Right lobe of liver (tissue), 4 donors: ENCODE measurements at regions not wholly inside any gene's neighbourhood (a gene's known extent, or its start where the extent isn't known, plus 50 kb on each side); places are given as distances from the start of the nearest gene placed in this dataset.

Experiments used
- CTCF ChIP-seq, 4 donors: fragments of 200-600 bp in 3 of 4; fragments of 450-650 bp in 1 of 4; IDR thresholded peaks; one replicate each; pipeline versions ENCODE4 v1.5.1 to v1.8.0; 2016 to 2022; ENCODE audit warnings: antibody characterized with exemption in 4 of 4, mild to moderate bottlenecking in 2 of 4
- POLR2A ChIP-seq: fragments of 450-650 bp; IDR thresholded peaks from one replicate; pipeline ENCODE4 v1.6.1; 2017; ENCODE audit warnings: antibody characterized with exemption, mild to moderate bottlenecking
- donor health status: DM: no; HTN: no; CAD: no.
- donor health status: DM: no; HTN: no; CAD: no.
- donor health status: DM: no; HTN: yes; CAD: no.

GRCh38 chr15:46137443-46137842 is 502.6 kb downstream of the SQOR start:
- TF ChIP-seq CTCF (IDR thresholded peaks at IDR 0.05) (no peak), POLR2A (no peak)
